Anterior cingulate cortex (tissue), 58 donors: ENCODE measurements at regions not wholly inside any gene's neighbourhood (a gene's known extent, or its start where the extent isn't known, plus 50 kb on each side); places are given as distances from the start of the nearest gene placed in this dataset.

ENCODE experiments used
- DNase-seq, 58 donors: peaks; one replicate each; lab custom pipeline; 2025; lab: John Stamatoyannopoulos, UW

DNA sequence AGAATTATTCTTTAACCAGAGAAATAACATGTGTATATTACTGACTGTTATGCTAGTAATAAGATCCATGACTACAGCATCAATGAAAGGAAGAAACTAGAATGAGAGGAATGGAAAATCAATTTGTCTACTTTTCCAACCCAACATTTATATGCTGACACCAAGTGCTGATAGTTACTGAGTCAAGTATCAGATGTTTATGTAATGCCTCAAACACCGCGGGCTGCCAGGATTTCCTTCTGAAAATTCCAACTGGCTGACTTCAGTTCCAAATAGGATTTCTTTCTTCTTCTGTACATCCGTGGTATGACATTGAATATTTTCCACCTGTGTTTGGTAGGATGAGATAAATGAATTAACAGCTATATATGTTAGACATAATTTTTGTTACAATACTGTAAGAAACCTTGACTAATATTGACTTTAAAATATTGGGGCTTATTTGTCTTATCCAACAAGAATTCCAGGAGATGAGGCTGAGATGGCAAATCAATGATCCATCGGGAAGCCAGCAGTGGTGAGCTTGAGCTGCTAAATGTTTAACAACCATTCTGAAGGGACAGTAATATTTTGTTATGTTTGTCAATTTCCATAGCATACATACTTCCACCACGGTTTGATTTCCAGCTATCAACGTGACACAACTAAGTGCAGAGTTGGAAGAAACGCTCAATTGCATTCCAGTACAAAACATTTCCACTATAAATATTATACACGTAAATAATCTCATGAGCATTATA is 435.2 kb upstream of the AUTS2 start:
- no peak for DNase-seq

DNA sequence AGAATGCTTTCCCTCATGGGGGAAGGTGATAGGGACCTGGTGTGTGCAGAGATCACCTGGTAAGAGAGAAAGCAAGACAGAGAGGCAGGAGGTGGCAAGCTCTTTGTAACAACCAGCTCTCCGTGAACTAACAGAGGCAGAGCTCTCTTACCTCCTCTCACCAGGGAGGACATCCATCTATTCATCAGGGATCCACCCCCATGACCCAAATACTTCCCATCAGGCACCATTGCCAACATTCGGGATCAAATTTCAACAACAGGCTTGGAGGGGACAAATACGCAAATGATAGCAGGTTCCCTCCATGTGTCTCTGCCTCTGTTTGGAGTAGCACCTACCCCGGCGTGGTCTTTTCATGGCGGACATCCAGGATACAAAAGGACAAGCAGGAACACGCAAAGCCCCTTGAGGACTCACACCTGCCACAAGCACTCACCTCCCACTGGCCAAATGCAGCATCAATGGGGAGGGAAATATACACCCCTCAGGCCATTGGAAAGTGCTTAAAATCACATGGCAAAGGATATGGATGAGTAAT is 431.2 kb upstream of the AUTS2 start:
- no peak for DNase-seq

DNA sequence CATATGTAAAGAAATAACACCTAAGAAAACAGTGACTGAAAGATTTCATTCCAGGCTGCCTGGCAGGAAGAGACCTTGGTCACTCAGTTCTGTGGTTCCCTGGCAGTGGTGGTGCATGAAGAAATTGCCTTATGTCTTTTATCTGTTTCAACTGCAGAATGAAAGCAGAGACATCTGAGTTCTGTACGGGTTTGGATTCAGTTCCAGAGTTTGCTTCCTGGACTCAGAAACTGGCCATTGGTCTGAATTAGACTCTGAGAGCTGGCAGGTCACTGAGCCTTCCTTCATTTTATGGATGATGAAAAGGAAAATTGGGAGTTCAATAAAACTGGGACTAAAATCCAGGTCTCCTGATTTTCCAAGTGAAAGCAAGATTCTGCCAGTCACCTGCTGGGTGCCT is 428.9 kb upstream of the AUTS2 start:
- no peak for DNase-seq

DNA sequence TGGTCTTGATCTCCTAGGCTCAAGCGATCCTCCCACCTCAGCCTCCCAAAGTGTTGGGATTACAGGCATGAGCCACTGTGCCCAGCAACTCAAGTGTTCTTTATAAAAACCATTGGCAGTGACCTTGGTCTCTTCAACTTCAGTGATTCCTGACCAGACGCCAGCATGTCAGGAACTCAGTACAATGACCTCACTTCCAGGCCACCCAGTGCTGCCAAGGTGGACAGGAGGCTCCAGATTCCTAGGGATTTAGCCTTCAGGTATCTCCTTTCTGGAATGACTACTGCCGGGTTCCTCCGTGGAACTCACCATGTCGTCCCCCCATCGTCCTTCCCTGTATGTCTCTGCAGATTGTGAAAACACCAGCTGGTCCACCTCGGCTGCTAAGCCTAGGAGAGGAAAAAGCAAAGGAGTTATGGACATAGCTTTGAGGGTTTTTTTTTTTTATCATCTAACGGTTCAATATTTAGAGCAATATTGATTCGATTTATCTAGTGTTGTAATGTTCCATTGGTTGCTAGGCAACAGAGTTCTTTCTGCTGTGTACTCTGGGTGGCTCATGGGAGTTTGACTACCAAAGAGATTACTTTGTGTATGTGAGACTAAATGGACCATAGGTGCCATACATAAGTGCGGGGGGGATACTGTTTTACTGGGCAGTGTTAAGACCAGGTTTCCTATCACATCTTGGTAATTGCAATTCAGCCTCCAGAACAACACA is 425.8 kb upstream of the AUTS2 start:
- DNase-seq = no peak

DNA sequence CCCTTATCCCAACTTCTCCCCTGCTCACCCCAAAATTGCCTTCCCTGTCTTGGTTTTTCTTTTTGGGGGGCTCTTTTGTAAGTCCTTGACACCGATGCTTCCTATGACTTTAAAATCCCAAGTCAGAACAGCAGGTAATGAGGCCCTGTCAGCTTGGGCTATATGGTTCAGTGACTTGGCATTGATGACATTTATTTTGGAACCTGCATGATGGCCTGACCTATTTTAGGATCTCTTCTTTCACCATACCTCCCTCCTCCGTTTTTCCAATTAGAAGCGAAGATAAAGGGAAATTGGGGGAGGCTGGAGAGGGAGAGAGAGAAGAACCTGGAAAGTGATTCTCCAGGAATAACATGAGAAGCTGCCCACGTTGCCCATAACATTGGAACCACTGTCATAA is 424.9 kb upstream of the AUTS2 start:
- no peak for DNase-seq

DNA sequence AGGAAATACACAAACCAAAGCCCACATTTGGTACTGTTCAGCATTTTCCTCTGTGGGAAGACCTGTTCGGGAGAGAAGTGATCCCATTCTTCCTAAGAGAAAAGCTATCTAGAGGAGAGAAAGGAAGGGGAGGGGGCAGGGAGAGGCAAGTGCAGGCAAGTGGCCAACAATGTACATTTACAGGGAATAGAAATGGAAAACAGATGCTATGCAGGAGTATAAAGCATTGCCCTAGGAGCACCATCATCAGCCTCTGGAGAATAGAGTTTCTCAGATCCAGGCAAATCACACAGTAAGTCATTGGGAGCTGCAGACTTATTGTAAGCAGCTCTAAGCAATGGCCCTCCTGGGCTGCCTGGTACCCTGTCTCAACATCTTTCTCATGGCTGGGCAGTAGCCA is 424.4 kb upstream of the AUTS2 start:
- DNase-seq = no peak

GRCh38 chr7:69176841-69177240 is 421.4 kb upstream of the AUTS2 start:
- DNase-seq = no peak

GRCh38 chr7:69177461-69177861 is 420.8 kb upstream of the AUTS2 start:
- DNase-seq = peak in 4 of 58 donors; percentile 1 to 29 (median 6)

- no peak for DNase-seq
Observed at GRCh38 chr7:69177941-69178494, 420.3 kb upstream of the AUTS2 start.

DNA sequence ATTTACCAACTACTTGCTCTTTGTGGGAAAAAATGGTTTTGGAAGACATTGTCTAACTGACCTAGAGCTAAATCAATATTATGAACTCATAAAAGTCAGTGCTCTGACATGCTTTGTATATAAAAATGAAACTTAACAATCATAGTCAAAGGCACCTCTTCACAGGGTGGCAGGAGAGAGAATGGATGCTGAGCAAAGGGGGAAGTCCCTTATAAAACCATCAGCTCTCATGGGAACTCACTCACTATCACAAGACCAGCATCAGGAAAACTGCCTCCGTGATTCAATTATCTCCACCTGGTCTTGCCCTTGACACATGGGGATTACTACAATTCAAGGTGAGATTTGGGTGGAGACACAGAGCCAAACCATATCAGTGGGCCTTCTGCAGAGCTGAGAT is 417.6 kb upstream of the AUTS2 start:
- no peak for DNase-seq

DNA sequence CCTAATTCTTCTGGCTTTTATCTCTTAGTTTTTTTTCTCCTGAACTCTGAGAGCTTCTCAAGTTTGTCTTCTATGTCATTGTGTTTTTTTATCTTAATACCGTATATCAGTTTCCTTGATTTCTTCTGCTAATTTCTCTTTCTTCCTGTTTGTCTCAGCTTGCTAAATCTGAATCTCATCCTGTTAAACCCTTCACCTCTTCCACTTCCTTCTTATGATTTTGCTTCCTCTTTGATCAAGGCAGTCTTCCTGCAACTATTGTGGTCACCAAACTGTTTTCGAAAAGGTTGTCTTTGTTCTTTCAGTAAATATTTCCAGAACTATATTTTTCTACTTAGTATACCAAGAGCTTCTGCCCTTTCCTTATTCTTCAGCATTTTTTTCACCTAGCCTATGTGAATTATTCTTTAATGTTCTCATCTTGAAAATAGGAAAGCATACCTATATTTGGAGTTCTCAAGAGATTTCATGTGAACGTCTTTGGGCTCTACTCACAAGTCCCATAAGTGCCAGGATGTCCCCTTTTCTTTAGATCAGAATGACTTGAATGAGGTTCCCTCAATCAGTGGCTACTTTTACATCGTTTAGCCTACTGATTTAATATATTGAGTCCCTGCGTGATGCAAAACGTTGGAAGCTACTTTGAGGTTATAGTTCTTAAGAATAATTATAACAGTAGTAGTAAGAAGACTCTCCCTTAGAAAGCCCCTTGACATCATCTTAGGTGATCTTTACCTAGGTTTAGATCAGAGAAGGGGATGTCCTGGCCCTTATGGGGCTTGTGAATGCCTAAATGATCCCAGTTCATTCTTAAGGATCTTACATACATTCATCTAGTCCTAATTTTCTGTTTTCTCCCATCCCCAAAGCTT is 415.4 kb upstream of the AUTS2 start:
- no peak for DNase-seq

DNA sequence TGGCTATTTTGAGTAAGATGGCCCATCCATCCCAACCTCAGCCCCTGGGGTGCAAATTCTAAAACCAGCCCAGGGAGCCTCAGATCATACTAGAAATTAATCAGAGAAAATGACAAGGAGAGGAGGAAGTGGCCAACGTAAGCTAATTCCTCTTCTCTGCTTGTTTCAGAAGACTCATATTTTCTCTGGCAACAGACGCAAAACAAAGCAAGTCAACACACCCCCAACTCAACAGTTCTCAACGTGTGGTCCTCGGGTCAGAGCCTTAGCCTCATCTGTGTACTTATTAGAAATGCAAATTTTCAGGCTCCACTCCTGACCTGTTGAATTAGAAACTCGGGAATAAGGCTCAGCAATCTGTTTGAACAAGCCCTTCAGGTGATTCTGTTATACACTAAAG is 413.9 kb upstream of the AUTS2 start:
- no peak for DNase-seq

GRCh38 chr7:69185170-69185569 is 413.1 kb upstream of the AUTS2 start:
- DNase-seq = no peak

GRCh38 chr7:69186974-69187373 is 411.3 kb upstream of the AUTS2 start:
- no peak for DNase-seq

DNA sequence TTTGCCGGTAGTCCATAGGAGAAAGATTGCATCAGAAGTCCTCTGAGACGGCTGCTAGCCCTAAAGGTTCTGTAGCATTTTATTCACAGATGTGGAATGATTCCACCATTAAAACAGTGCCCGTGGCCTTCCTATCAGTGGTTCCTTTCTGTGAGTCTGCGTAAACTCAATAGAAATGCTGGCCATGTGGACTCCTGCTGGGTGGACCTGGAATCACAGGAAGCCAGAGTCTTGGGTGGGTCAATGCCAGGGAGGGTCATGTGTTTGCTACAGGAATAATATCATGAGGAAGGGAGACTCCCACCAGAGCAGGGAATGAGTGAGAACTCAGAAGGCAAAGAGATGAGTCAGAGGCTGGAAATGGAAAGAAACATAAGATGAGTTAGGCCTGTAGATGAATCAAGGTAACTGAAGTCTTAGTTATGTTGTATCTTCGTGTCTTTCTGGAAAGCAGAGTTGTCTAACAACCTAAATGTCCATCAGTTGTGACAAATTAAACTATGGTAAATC is 410.4 kb upstream of the AUTS2 start:
- DNase-seq = no peak

GRCh38 chr7:69189406-69189805 is 408.9 kb upstream of the AUTS2 start:
- no peak for DNase-seq

DNA sequence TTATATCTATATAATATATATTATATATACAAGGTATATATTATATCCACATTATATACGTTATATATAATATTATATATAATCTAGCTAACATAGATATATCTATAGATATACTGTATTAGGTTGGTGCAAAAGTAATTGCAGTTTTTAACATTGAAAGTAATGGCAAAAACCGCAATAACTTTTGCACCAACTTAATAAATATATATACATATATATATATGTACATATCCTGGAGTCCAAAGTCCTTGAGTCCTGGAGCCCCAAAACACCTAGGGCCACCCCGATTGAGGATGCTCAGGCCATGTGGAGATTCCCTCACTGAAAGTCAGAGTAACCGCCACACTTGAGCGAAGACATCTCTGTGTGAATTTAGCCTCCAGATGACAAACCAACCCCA is 408.2 kb upstream of the AUTS2 start:
- no peak for DNase-seq

DNA sequence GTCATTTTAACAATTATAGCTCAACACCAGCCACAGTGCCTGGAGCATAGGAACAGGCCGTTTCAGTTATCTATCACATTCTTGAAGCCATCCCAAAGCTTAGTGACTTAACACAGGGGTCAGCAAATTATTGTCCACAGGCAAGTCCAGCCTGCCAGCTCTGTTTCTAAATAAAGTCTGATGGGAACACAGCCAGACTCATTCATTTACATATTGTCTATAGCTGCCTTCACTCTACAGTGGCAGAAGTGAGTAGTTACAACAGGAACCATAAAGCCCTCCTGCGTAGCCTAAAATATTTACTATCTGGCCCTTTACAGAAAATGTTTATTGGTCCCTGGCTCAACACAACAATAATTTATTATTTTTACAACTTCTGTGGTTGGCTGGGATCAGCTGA is 407.5 kb upstream of the AUTS2 start:
- no peak for DNase-seq

- DNase-seq = no peak
Observed at GRCh38 chr7:69192134-69192533, 406.1 kb upstream of the AUTS2 start.

DNA sequence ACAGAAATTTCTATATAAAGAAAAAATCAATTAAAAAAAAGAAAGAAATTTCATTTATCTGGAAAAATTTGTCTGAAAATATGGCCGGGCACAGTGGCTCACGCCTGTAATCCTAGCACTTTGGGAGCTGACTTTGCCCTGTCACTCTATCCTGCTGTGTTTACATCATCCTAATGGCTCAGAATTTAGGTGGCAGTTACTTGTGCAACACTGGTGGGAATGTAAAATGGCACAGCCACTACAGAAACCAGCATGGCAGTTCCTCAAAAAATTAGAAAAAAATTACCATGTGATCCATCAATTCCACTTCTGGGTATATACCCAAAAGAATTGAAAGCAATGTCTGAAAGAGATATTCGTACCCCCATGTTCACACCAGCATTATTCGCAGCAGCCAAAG is 405.2 kb upstream of the AUTS2 start:
- DNase-seq = no peak

GRCh38 chr7:69196593-69196992 is 401.7 kb upstream of the AUTS2 start:
- no peak for DNase-seq
